K562 (cell line): ENCODE measurements at regions not wholly inside any gene's neighbourhood (a gene's known extent, or its start where the extent isn't known, plus 50 kb on each side); places are given as distances from the start of the nearest gene placed in this dataset.

Experiments
- ATAC-seq: fragments of 200-7000 bp; cut with Tn5 transposase; 3 replicates; pipeline ENCODE4 v1.9.1; 2020; ENCODE audit warnings: moderate library complexity
- BruUV-seq: library from RNA; stranded (reverse); fragments of 400-500 nt; replicated peaks from 2 replicates; lab custom pipeline; 2021; lab: Mats Ljungman, UMichigan
- CTCF ChIA-PET: fragments of 300-600 bp; formaldehyde crosslinking; extraction: SDS; loops from one replicate; lab custom pipeline; 2021; ENCODE audit warnings: low intra/inter-chr PET ratio; lab: Yijun Ruan, JAX
- POLR2A ChIA-PET: fragments of 300-600, 350-650 bp; sonication (Branson Sonifier 250); formaldehyde crosslinking; extraction: SDS; loops from one replicate; lab custom pipeline; 2021; ENCODE audit warnings: antibody characterized with exemption, inconsistent platforms; lab: Yijun Ruan, JAX
- DNase-seq, 4 experiments: peaks; one replicate each; pipeline versions ENCODE4 v3.0.0 to v3.0.0-alpha.2; 2011 to 2018; ENCODE audit warnings: low spot score in 3 of 4, mixed read lengths in 3 of 4; ENCODE audit errors: extremely low read depth in 1 of 4
- FAIRE-seq: peaks from 2 replicates; lab custom pipeline; 2011; peaks lifted over from hg19 to GRCh38; lab: Jason Lieb, UNC
- H2AFZ ChIP-seq: 2 replicates; pipeline ENCODE4 v1.6.0; 2011; ENCODE audit warnings: low read depth, low read length, control low read depth, inconsistent platforms
- H3K27ac ChIP-seq: fragments of 200-600 bp; 3 replicates; pipeline ENCODE4 v1.8.0; 2011; ENCODE audit warnings: low read depth, mild to moderate bottlenecking, control low read depth, inconsistent platforms, low read length, moderate library complexity, mixed read lengths; ENCODE audit errors: extremely low read depth
- H3K27me3 ChIP-seq, 2 experiments: fragments of 300-600 bp in 1 of 2; 2 replicates in 1 of 2; 3 replicates in 1 of 2; pipeline versions ENCODE4 v1.6.0 to v1.8.0; 2011; ENCODE audit warnings: inconsistent platforms in 2 of 2, low read length in 2 of 2, mild to moderate bottlenecking in 1 of 2, mixed read lengths in 1 of 2, moderate library complexity in 1 of 2; ENCODE audit not compliant: control insufficient read depth in 2 of 2, insufficient read depth in 2 of 2
- H3K36me3 ChIP-seq: fragments of 300-600 bp; 3 replicates; pipeline ENCODE4 v1.8.0; 2011; ENCODE audit warnings: mild to moderate bottlenecking, low read length, inconsistent platforms; ENCODE audit not compliant: control insufficient read depth, insufficient read depth
- H3K4me1 ChIP-seq, 2 experiments: fragments of 200-600 bp in 1 of 2; replicated peaks in 1 of 2; 2 replicates in 1 of 2; 3 replicates in 1 of 2; pipeline versions ENCODE4 v1.5.1 to v1.8.0; 2011; ENCODE audit warnings: inconsistent platforms in 2 of 2, low read length in 2 of 2, mild to moderate bottlenecking in 1 of 2, mixed read lengths in 1 of 2, moderate library complexity in 1 of 2; ENCODE audit not compliant: control insufficient read depth in 2 of 2, insufficient read depth in 2 of 2
- H3K4me2 ChIP-seq: 2 replicates; pipeline ENCODE4 v1.6.1; 2011; ENCODE audit warnings: low read length, control low read depth, inconsistent platforms, mixed read lengths; ENCODE audit not compliant: insufficient read depth
- H3K4me3 ChIP-seq: fragments of 200-600 bp; sonication (generic), shearing (Covaris generic); 2 replicates; pipeline ENCODE4 v1.5.1; 2016; ENCODE audit warnings: control low read depth, inconsistent platforms
- H3K79me2 ChIP-seq: fragments of 200-600 bp; 3 replicates; pipeline ENCODE4 v1.8.0; 2011; ENCODE audit warnings: low read length, inconsistent platforms; ENCODE audit not compliant: control insufficient read depth, insufficient read depth
- H3K9ac ChIP-seq, 2 experiments: 2 replicates each; pipeline versions ENCODE4 v1.6.0 to v1.6.1; 2011; ENCODE audit warnings: low read depth in 2 of 2, low read length in 2 of 2, control low read depth in 1 of 2, inconsistent platforms in 1 of 2, mild to moderate bottlenecking in 1 of 2, mixed read lengths in 1 of 2; ENCODE audit not compliant: insufficient read depth in 1 of 2
- H3K9me1 ChIP-seq: one replicate; pipeline ENCODE4 v1.6.0; 2011; ENCODE audit warnings: inconsistent platforms, mild to moderate bottlenecking, low read length, moderate library complexity; ENCODE audit not compliant: control insufficient read depth, insufficient read depth
- H3K9me3 ChIP-seq: replicated peaks from 2 replicates; pipeline ENCODE4 v1.5.1; 2011; ENCODE audit warnings: low read depth, low read length, inconsistent platforms; ENCODE audit not compliant: control insufficient read depth, insufficient read depth
- H4K20me1 ChIP-seq: replicated peaks from 2 replicates; pipeline ENCODE4 v1.6.1; 2011; ENCODE audit warnings: low read length, inconsistent platforms, mixed read lengths; ENCODE audit not compliant: control insufficient read depth, insufficient read depth
- CREM ChIP-seq: IDR thresholded peaks from 2 replicates; pipeline ENCODE4 v1.6.1; 2014; ENCODE audit warnings: antibody characterized with exemption, low read depth
- L3MBTL2 ChIP-seq: fragments of 450-650 bp; IDR thresholded peaks from 2 replicates; pipeline ENCODE4 v1.6.1; 2016; ENCODE audit warnings: mild to moderate bottlenecking, moderate library complexity
- LCOR ChIP-seq: sonication (generic); formaldehyde crosslinking; IDR thresholded peaks from 2 replicates; pipeline ENCODE4 v1.8.0; 2022; ENCODE audit warnings: mild to moderate bottlenecking, missing genetic modification reagents
- MBD2 ChIP-seq: sonication (generic); IDR thresholded peaks from 2 replicates; pipeline ENCODE4 v1.6.1; 2016; ENCODE audit warnings: low read depth, borderline replicate concordance
- NR2C1 ChIP-seq, 2 experiments: fragments of 450-650 bp; IDR thresholded peaks; 2 replicates each; pipeline ENCODE4 v1.6.1; 2017; ENCODE audit warnings: mild to moderate bottlenecking in 2 of 2, antibody characterized with exemption in 1 of 2, inconsistent platforms in 1 of 2, missing compliant biosample characterization in 1 of 2, missing genetic modification characterization in 1 of 2
- RAD21 ChIP-seq, 2 experiments: fragments of 250-450 bp in 1 of 2; fragments of 450-650 bp in 1 of 2; sonication (Bioruptor Pico) in 1 of 2; formaldehyde crosslinking in 1 of 2; IDR thresholded peaks in 1 of 2; conservative IDR thresholded peaks in 1 of 2; 2 replicates each; pipeline versions ENCODE4 v1.4.0 to v1.8.0; 2020 to 2022; ENCODE audit warnings: mild to moderate bottlenecking in 2 of 2, moderate library complexity in 1 of 2
- RBFOX2 ChIP-seq: fragments of 200-400 bp; formaldehyde crosslinking; IDR thresholded peaks from 2 replicates; pipeline ENCODE4 v1.6.1; 2017; ENCODE audit warnings: low read depth, mild to moderate bottlenecking, low read length, moderate library complexity
- RBM25 ChIP-seq: fragments of 200-400 bp; formaldehyde crosslinking; IDR thresholded peaks from 2 replicates; pipeline ENCODE4 v1.6.1; 2018; ENCODE audit warnings: low read length, low read depth, moderate library complexity; ENCODE audit not compliant: severe bottlenecking
- WGBS: fragments of 100-300 bp; shearing (Covaris generic); methylation state at CpG from one replicate; pipeline ENCODE4 v1.1.6; 2016; ENCODE audit warnings: low coverage, mixed read lengths; ENCODE audit not compliant: insufficient coverage; ENCODE audit errors: missing lambda C conversion rate; 5-methylcytosine and 5-hydroxymethylcytosine counted together
- in situ Hi-C: fragments of 300-500 bp; cut with MboI; formaldehyde crosslinking; loops from 4 replicates; pipeline ENCODE4 v1.15.0; 2018; ENCODE audit warnings: inconsistent platforms, mixed read lengths
- intact Hi-C: fragments of 100-400 bp; cut with micrococcal nuclease; formaldehyde crosslinking; loops from 2 replicates; pipeline ENCODE4 v1.14.2; 2022
- TF ChIP-seq, protein P1 (sequence below): sonication (generic); formaldehyde crosslinking; IDR thresholded peaks from 2 replicates; pipeline ENCODE4 v1.8.0; 2022; ENCODE audit warnings: missing genetic modification reagents, mild to moderate bottlenecking, moderate library complexity, borderline replicate concordance
- TF ChIP-seq, protein P2 (sequence below): fragments of 450-650 bp; IDR thresholded peaks from 2 replicates; pipeline ENCODE4 v1.6.1; 2016; ENCODE audit warnings: mild to moderate bottlenecking, moderate library complexity

DNA sequence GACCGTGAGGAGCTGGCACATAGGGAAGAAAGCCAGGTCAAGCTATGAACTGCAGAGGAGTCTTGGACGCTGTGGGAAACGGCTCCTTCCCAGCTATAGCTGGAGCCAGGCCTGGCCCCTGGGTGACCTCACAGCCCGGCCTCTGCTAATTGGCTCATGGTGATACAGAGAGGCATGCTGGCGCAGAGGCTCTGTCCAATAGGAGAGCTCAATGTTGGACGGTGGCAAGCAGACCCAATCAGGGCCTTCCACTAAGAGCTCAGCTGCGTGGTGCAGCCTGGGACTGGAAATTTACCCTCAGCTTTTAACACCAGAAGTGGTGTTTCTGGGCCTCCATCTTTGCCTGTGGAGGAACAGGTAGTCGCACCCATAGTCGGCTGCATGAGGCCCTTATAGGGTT, 64.4 kb upstream of the GRHL3 start:
- no peak overlapping the region for H3K4me3 ChIP-seq
- BruUV-seq = no TSS peak
- H3K36me3 ChIP-seq = no peaks in the 10 kb centered on the region
- H3K27ac ChIP-seq = no peak overlapping the region
- peaks cover 8 to 23% of the 10 kb centered on the region in 2 experiments; a peak in 4 of 5 replicates for H3K27me3 ChIP-seq
- H3K9me3 ChIP-seq = no peaks in the 10 kb centered on the region
- WGBS = 29% methylated on average over 9 of the region's 9 CpGs
- no peak overlapping the region for H3K9ac ChIP-seq
- ChIA-PET CTCF (no interaction called here), POLR2A (interaction anchor here (0.6 to 1.3 kb wide), 6 partner anchors 9 to 876 kb away, joined by 3 to 4 read pairs (median 3); no protein-coding TSS in a partner anchor)
- ATAC-seq (peak; percentile 92), DNase-seq (peak; percentile 57 to 87 (median 81)), FAIRE-seq (peak; percentile 52)
- no peaks in the 10 kb centered on the region for H4K20me1 ChIP-seq
- H2AFZ ChIP-seq = peak overlapping the region; percentile 67
- H3K4me1 ChIP-seq = peaks cover 4 to 9% of the 10 kb centered on the region in 2 experiments; a peak in 3 of 5 replicates
- H3K79me2 ChIP-seq = no peaks in the 10 kb centered on the region
- in situ Hi-C loops (no loop called here), intact Hi-C loops (no loop called here)
- no peaks in the 10 kb centered on the region for H3K9me1 ChIP-seq
- H3K4me2 ChIP-seq = peak overlapping the region; percentile 62
- TF ChIP-seq, protein P1, sequence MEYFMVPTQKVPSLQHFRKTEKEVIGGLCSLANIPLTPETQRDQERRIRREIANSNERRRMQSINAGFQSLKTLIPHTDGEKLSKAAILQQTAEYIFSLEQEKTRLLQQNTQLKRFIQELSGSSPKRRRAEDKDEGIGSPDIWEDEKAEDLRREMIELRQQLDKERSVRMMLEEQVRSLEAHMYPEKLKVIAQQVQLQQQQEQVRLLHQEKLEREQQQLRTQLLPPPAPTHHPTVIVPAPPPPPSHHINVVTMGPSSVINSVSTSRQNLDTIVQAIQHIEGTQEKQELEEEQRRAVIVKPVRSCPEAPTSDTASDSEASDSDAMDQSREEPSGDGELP (CRISPR knock-in tag) = peak; percentile 47; the same call in 1 of the 2 replicates
- TF ChIP-seq L3MBTL2 (peak; percentile 75), RBM25 (peak; percentile 59), RAD21 (CRISPR knock-in tag; conservative IDR thresholded peaks at IDR 0.05 in 1 of 2, IDR thresholded peaks at IDR 0.05 in 1 of 2) (no peak), NR2C1 (IDR thresholded peaks at IDR 0.05) (no peak), NR2C1 (tag; IDR thresholded peaks at IDR 0.05) (0 out of 2 replicates have a peak, but pooled peaks have one; percentile 13), LCOR (CRISPR knock-in tag) (peak; percentile 28; the same call in 1 of the 2 replicates), CREM (peak; percentile 31; the same call in 1 of the 2 replicates), RBFOX2 (0 out of 2 replicates have a peak, but pooled peaks have one; percentile 31), MBD2 (peak; percentile 58; the same call in 1 of the 2 replicates)
- TF ChIP-seq, protein P2, sequence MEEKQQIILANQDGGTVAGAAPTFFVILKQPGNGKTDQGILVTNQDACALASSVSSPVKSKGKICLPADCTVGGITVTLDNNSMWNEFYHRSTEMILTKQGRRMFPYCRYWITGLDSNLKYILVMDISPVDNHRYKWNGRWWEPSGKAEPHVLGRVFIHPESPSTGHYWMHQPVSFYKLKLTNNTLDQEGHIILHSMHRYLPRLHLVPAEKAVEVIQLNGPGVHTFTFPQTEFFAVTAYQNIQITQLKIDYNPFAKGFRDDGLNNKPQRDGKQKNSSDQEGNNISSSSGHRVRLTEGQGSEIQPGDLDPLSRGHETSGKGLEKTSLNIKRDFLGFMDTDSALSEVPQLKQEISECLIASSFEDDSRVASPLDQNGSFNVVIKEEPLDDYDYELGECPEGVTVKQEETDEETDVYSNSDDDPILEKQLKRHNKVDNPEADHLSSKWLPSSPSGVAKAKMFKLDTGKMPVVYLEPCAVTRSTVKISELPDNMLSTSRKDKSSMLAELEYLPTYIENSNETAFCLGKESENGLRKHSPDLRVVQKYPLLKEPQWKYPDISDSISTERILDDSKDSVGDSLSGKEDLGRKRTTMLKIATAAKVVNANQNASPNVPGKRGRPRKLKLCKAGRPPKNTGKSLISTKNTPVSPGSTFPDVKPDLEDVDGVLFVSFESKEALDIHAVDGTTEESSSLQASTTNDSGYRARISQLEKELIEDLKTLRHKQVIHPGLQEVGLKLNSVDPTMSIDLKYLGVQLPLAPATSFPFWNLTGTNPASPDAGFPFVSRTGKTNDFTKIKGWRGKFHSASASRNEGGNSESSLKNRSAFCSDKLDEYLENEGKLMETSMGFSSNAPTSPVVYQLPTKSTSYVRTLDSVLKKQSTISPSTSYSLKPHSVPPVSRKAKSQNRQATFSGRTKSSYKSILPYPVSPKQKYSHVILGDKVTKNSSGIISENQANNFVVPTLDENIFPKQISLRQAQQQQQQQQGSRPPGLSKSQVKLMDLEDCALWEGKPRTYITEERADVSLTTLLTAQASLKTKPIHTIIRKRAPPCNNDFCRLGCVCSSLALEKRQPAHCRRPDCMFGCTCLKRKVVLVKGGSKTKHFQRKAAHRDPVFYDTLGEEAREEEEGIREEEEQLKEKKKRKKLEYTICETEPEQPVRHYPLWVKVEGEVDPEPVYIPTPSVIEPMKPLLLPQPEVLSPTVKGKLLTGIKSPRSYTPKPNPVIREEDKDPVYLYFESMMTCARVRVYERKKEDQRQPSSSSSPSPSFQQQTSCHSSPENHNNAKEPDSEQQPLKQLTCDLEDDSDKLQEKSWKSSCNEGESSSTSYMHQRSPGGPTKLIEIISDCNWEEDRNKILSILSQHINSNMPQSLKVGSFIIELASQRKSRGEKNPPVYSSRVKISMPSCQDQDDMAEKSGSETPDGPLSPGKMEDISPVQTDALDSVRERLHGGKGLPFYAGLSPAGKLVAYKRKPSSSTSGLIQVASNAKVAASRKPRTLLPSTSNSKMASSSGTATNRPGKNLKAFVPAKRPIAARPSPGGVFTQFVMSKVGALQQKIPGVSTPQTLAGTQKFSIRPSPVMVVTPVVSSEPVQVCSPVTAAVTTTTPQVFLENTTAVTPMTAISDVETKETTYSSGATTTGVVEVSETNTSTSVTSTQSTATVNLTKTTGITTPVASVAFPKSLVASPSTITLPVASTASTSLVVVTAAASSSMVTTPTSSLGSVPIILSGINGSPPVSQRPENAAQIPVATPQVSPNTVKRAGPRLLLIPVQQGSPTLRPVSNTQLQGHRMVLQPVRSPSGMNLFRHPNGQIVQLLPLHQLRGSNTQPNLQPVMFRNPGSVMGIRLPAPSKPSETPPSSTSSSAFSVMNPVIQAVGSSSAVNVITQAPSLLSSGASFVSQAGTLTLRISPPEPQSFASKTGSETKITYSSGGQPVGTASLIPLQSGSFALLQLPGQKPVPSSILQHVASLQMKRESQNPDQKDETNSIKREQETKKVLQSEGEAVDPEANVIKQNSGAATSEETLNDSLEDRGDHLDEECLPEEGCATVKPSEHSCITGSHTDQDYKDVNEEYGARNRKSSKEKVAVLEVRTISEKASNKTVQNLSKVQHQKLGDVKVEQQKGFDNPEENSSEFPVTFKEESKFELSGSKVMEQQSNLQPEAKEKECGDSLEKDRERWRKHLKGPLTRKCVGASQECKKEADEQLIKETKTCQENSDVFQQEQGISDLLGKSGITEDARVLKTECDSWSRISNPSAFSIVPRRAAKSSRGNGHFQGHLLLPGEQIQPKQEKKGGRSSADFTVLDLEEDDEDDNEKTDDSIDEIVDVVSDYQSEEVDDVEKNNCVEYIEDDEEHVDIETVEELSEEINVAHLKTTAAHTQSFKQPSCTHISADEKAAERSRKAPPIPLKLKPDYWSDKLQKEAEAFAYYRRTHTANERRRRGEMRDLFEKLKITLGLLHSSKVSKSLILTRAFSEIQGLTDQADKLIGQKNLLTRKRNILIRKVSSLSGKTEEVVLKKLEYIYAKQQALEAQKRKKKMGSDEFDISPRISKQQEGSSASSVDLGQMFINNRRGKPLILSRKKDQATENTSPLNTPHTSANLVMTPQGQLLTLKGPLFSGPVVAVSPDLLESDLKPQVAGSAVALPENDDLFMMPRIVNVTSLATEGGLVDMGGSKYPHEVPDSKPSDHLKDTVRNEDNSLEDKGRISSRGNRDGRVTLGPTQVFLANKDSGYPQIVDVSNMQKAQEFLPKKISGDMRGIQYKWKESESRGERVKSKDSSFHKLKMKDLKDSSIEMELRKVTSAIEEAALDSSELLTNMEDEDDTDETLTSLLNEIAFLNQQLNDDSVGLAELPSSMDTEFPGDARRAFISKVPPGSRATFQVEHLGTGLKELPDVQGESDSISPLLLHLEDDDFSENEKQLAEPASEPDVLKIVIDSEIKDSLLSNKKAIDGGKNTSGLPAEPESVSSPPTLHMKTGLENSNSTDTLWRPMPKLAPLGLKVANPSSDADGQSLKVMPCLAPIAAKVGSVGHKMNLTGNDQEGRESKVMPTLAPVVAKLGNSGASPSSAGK = peak; percentile 44; the same call in 1 of the 2 replicates
